ENCODE measurements at regions not wholly inside any gene's neighbourhood (a gene's known extent, or its start where the extent isn't known, plus 50 kb on each side); places are given as distances from the start of the nearest gene placed in this dataset.

GRCh38 chr13:40143106-40143505 is 487.6 kb downstream of the COG6 start:
- TF ChIP-seq CTCF (IDR thresholded peaks at IDR 0.05) (no peak), POLR2AphosphoS5 (IDR thresholded peaks at IDR 0.05) (no peak), EP300 (IDR thresholded peaks at IDR 0.05) (no peak), POLR2A (IDR thresholded peaks at IDR 0.05) (no peak)
